H1 (cell line): ENCODE measurements at regions not wholly inside any gene's neighbourhood (a gene's known extent, or its start where the extent isn't known, plus 50 kb on each side); places are given as distances from the start of the nearest gene placed in this dataset.

Experiments
- CTCF ChIA-PET: fragments of 300-600 bp; sonication (Branson Sonifier 250); formaldehyde crosslinking; loops from one replicate; lab custom pipeline; 2021; ENCODE audit not compliant: partially characterized antibody; lab: Charles Lee
- POLR2A ChIA-PET: fragments of 300-600 bp; sonication (Branson Sonifier 250); formaldehyde crosslinking; loops from one replicate; lab custom pipeline; 2021; ENCODE audit warnings: inconsistent platforms; ENCODE audit not compliant: partially characterized antibody; lab: Charles Lee
- DNase-seq, 2 experiments: peaks; one replicate each; pipeline versions ENCODE4 v3.0.0 to v3.0.0-alpha.2; 2010 to 2022; ENCODE audit warnings: low spot score in 2 of 2, low read depth in 1 of 2, mixed read lengths in 1 of 2
- FAIRE-seq: peaks from 2 replicates; lab custom pipeline; 2011; peaks lifted over from hg19 to GRCh38; lab: Jason Lieb, UNC
- H2AFZ ChIP-seq: 2 replicates; pipeline ENCODE4 v1.8.1; 2012; ENCODE audit warnings: low read length, inconsistent platforms
- H2AK5ac ChIP-seq: 2 replicates; pipeline ENCODE4 v1.6.1; 2013; ENCODE audit warnings: low read depth, low read length
- H2BK120ac ChIP-seq: replicated peaks from 2 replicates; pipeline ENCODE3; 2013; ENCODE audit warnings: low read depth, low read length, inconsistent platforms
- H2BK12ac ChIP-seq: 2 replicates; pipeline ENCODE4 v1.6.1; 2013; ENCODE audit warnings: low read depth, low read length
- H2BK15ac ChIP-seq: 2 replicates; pipeline ENCODE4 v1.6.1; 2013; ENCODE audit warnings: low read length
- H2BK20ac ChIP-seq: 2 replicates; pipeline ENCODE4 v1.6.1; 2013; ENCODE audit warnings: low read length
- H2BK5ac ChIP-seq: 2 replicates; pipeline ENCODE4 v1.6.1; 2013; ENCODE audit warnings: low read depth, low read length
- H3K14ac ChIP-seq: 2 replicates; pipeline ENCODE4 v1.6.1; 2013; ENCODE audit warnings: inconsistent platforms; ENCODE audit not compliant: insufficient read length
- H3K18ac ChIP-seq: 2 replicates; pipeline ENCODE4 v1.6.1; 2013; ENCODE audit warnings: low read length; ENCODE audit errors: extremely low read depth
- H3K23ac ChIP-seq: 2 replicates; pipeline ENCODE4 v1.6.1; 2013; ENCODE audit warnings: inconsistent platforms; ENCODE audit not compliant: insufficient read length
- H3K23me2 ChIP-seq: 2 replicates; pipeline ENCODE4 v1.6.1; 2013; ENCODE audit warnings: low read depth, low read length
- H3K27ac ChIP-seq: 2 replicates; pipeline ENCODE4 v1.6.1; 2011; ENCODE audit warnings: low read depth, low read length, inconsistent platforms
- H3K27me3 ChIP-seq, 4 experiments: replicated peaks in 1 of 4; 1 replicate in 1 of 4; 2 replicates in 3 of 4; pipeline versions ENCODE4 v1.6.1 to v1.8.1; 2011 to 2013; ENCODE audit warnings: low read length in 3 of 4, mild to moderate bottlenecking in 3 of 4, inconsistent platforms in 2 of 4, mixed read lengths in 2 of 4, moderate library complexity in 1 of 4; ENCODE audit not compliant: control insufficient read depth in 3 of 4, insufficient read depth in 3 of 4; ENCODE audit errors: extremely low read depth in 1 of 4
- H3K36me3 ChIP-seq, 4 experiments: 2 replicates each; pipeline versions ENCODE4 v1.6.1 to v1.8.1; 2011 to 2013; ENCODE audit warnings: mild to moderate bottlenecking in 4 of 4, low read length in 3 of 4, moderate library complexity in 2 of 4, control low read depth in 1 of 4, inconsistent platforms in 1 of 4; ENCODE audit not compliant: insufficient read depth in 4 of 4, control insufficient read depth in 2 of 4
- H3K4ac ChIP-seq: replicated peaks from 2 replicates; pipeline ENCODE3; 2013; ENCODE audit warnings: low read length, low read depth, mixed read lengths, inconsistent platforms; ENCODE audit not compliant: insufficient read length
- H3K4me1 ChIP-seq, 4 experiments: replicated peaks in 1 of 4; 1 replicate in 1 of 4; 2 replicates in 3 of 4; pipeline versions ENCODE4 v1.6.1 to v1.8.1; 2011 to 2013; ENCODE audit warnings: low read length in 3 of 4, inconsistent platforms in 2 of 4, mixed read lengths in 1 of 4; ENCODE audit not compliant: insufficient read depth in 4 of 4, control insufficient read depth in 3 of 4
- H3K4me2 ChIP-seq, 2 experiments: 2 replicates each; pipeline versions ENCODE4 v1.6.1 to v1.8.1; 2011 to 2013; ENCODE audit warnings: low read depth in 2 of 2, low read length in 2 of 2, control low read depth in 1 of 2, inconsistent platforms in 1 of 2, mild to moderate bottlenecking in 1 of 2; ENCODE audit not compliant: insufficient read depth in 1 of 2
- H3K4me3 ChIP-seq, 4 experiments: fragments of 200-600, 300-600 bp in 1 of 4; sonication (generic), shearing (Covaris generic), sonication (Bioruptor Twin) in 1 of 4; 2 replicates each; pipeline versions ENCODE4 v1.5.1 to v1.8.1; 2011 to 2016; ENCODE audit warnings: low read length in 4 of 4, low read depth in 3 of 4, control low read depth in 2 of 4, inconsistent platforms in 2 of 4, mild to moderate bottlenecking in 2 of 4, mixed read lengths in 1 of 4, moderate library complexity in 1 of 4; ENCODE audit not compliant: insufficient read depth in 2 of 4; ENCODE audit errors: extremely low read depth in 1 of 4
- H3K56ac ChIP-seq: replicated peaks from 2 replicates; pipeline ENCODE3; 2013; ENCODE audit warnings: low read depth, mild to moderate bottlenecking, mixed read lengths, low read length, inconsistent platforms; ENCODE audit not compliant: insufficient read length
- H3K79me1 ChIP-seq: 2 replicates; pipeline ENCODE4 v1.6.1; 2013; ENCODE audit warnings: low read depth, low read length, control low read depth
- H3K79me2 ChIP-seq, 2 experiments: 2 replicates each; pipeline versions ENCODE4 v1.6.1 to v1.8.1; 2012 to 2013; ENCODE audit warnings: low read length in 2 of 2, mild to moderate bottlenecking in 2 of 2, inconsistent platforms in 1 of 2; ENCODE audit not compliant: insufficient read depth in 2 of 2, control insufficient read depth in 1 of 2
- H3K9ac ChIP-seq, 4 experiments: replicated peaks in 1 of 4; 1 replicate in 1 of 4; 2 replicates in 3 of 4; pipeline versions ENCODE4 v1.6.1 to v1.8.1; 2011 to 2013; ENCODE audit warnings: low read depth in 3 of 4, low read length in 3 of 4, control low read depth in 2 of 4, mild to moderate bottlenecking in 2 of 4, moderate library complexity in 2 of 4, inconsistent platforms in 1 of 4; ENCODE audit errors: extremely low read depth in 1 of 4
- H3K9me3 ChIP-seq, 2 experiments: 2 replicates each; pipeline versions ENCODE4 v1.6.1 to v1.8.1; 2012 to 2013; ENCODE audit warnings: mild to moderate bottlenecking in 2 of 2, moderate library complexity in 2 of 2, control low read depth in 1 of 2, inconsistent platforms in 1 of 2, low read depth in 1 of 2, low read length in 1 of 2, mixed read lengths in 1 of 2; ENCODE audit not compliant: insufficient read depth in 2 of 2
- H4K20me1 ChIP-seq, 2 experiments: replicated peaks in 1 of 2; 2 replicates each; pipeline versions ENCODE3 to v1.8.1; 2011 to 2013; ENCODE audit warnings: inconsistent platforms in 2 of 2, low read length in 2 of 2, mild to moderate bottlenecking in 1 of 2; ENCODE audit not compliant: insufficient read depth in 2 of 2, control insufficient read depth in 1 of 2
- H4K5ac ChIP-seq: 2 replicates; pipeline ENCODE4 v1.6.1; 2013; ENCODE audit warnings: low read length, low read depth, mixed read lengths, inconsistent platforms; ENCODE audit not compliant: insufficient read length
- H4K8ac ChIP-seq: 2 replicates; pipeline ENCODE4 v1.8.0; 2013; ENCODE audit warnings: mild to moderate bottlenecking, moderate library complexity, low read length, inconsistent platforms; ENCODE audit not compliant: insufficient read depth; ENCODE audit errors: extremely low read depth
- H4K91ac ChIP-seq: replicated peaks from 2 replicates; pipeline ENCODE3; 2013; ENCODE audit warnings: low read length, mixed read lengths, inconsistent platforms; ENCODE audit not compliant: insufficient read length
- ASH2L ChIP-seq: fragments of 200-600, 300-600 bp; sonication (generic); IDR thresholded peaks from one replicate; pipeline ENCODE4 v1.7.1; 2017; ENCODE audit warnings: low read length
- BACH1 ChIP-seq: IDR thresholded peaks from 2 replicates; pipeline ENCODE4 v1.6.1; 2012; ENCODE audit warnings: low read length, improper control_type of control experiment
- BCL11A ChIP-seq, 2 experiments: IDR thresholded peaks; one replicate each; pipeline ENCODE4 v1.6.1; 2011; ENCODE audit warnings: low read depth in 2 of 2, low read length in 2 of 2, mild to moderate bottlenecking in 2 of 2
- BRCA1 ChIP-seq: IDR thresholded peaks from 2 replicates; pipeline ENCODE4 v1.6.1; 2012; ENCODE audit warnings: low read depth, low read length, improper control_type of control experiment
- CBX8 ChIP-seq: fragments of 300-800, 300-1000 bp; sonication (generic); IDR thresholded peaks from 2 replicates; pipeline ENCODE4 v1.7.1; 2016; ENCODE audit warnings: low read depth, low read length, borderline replicate concordance
- CHD2 ChIP-seq: IDR thresholded peaks from 2 replicates; pipeline ENCODE4 v1.6.1; 2012; ENCODE audit warnings: low read length, improper control_type of control experiment
- CTBP2 ChIP-seq: IDR thresholded peaks from 2 replicates; pipeline ENCODE4 v1.7.0; 2011; ENCODE audit warnings: borderline replicate concordance, mild to moderate bottlenecking, moderate library complexity, mixed read lengths, low read length; ENCODE audit not compliant: insufficient read depth, insufficient read length
- EGR1 ChIP-seq: IDR thresholded peaks from 2 replicates; pipeline ENCODE4 v1.6.1; 2011; ENCODE audit warnings: low read depth, low read length, borderline replicate concordance
- EZH2 ChIP-seq: fragments of 200-600 bp; sonication (generic); IDR thresholded peaks from 2 replicates; pipeline ENCODE4 v1.7.1; 2012; ENCODE audit warnings: low read depth, mild to moderate bottlenecking, moderate library complexity, low read length, inconsistent platforms; ENCODE audit not compliant: severe bottlenecking
- GTF2F1 ChIP-seq: IDR thresholded peaks from 2 replicates; pipeline ENCODE4 v1.6.1; 2012; ENCODE audit warnings: low read depth, low read length, improper control_type of control experiment, borderline replicate concordance
- MAFK ChIP-seq: IDR thresholded peaks from 2 replicates; pipeline ENCODE4 v1.6.1; 2012; ENCODE audit warnings: low read depth, mild to moderate bottlenecking, improper control_type of control experiment, low read length
- RAD21 ChIP-seq, 2 experiments: IDR thresholded peaks in 1 of 2; conservative IDR thresholded peaks in 1 of 2; 2 replicates each; pipeline ENCODE4 v1.6.1; 2011; ENCODE audit warnings: low read depth in 2 of 2, low read length in 2 of 2, improper control_type of control experiment in 1 of 2, inconsistent platforms in 1 of 2, mild to moderate bottlenecking in 1 of 2, moderate library complexity in 1 of 2
- RNF2 ChIP-seq: fragments of 200-900, 300-1000 bp; sonication (generic); IDR thresholded peaks from 2 replicates; pipeline ENCODE4 v1.7.1; 2016; ENCODE audit warnings: borderline replicate concordance, low read depth, mild to moderate bottlenecking, antibody characterized with exemption, low read length; ENCODE audit not compliant: poor library complexity, severe bottlenecking; ENCODE audit errors: missing control alignments
- SIRT6 ChIP-seq: IDR thresholded peaks from one replicate; pipeline ENCODE4 v1.7.1; 2012; ENCODE audit warnings: low read length, inconsistent platforms
- SP4 ChIP-seq: IDR thresholded peaks from 2 replicates; pipeline ENCODE4 v1.6.1; 2012; ENCODE audit warnings: low read length, inconsistent platforms
- SUZ12 ChIP-seq: fragments of 200-600 bp; sonication (generic); IDR thresholded peaks from 2 replicates; pipeline ENCODE4 v1.6.1; 2012; ENCODE audit warnings: mild to moderate bottlenecking, inconsistent platforms, low read length, moderate library complexity, mixed read lengths
- TCF12 ChIP-seq: IDR thresholded peaks from 2 replicates; pipeline ENCODE4 v1.6.1; 2011; ENCODE audit warnings: low read depth, mild to moderate bottlenecking, low read length

- H2BK120ac ChIP-seq, result no peak overlapping the region
- H3K18ac ChIP-seq, result no peak overlapping the region
- no peak overlapping the region for H2BK20ac ChIP-seq
- H3K79me1 ChIP-seq, result no peaks in the 10 kb centered on the region
- no peak overlapping the region for H2BK5ac ChIP-seq
- H3K27ac ChIP-seq, result no peak overlapping the region
- H3K4ac ChIP-seq, result no peak overlapping the region
- H3K4me1 ChIP-seq, result no peaks in the 10 kb centered on the region
- no peak overlapping the region for H4K91ac ChIP-seq
- H3K9ac ChIP-seq, result no peak overlapping the region
- no peaks in the 10 kb centered on the region for H4K20me1 ChIP-seq
- no peak overlapping the region for H3K23ac ChIP-seq
- no peak overlapping the region for H3K14ac ChIP-seq
- ChIA-PET CTCF (no interaction called here), POLR2A (no interaction called here)
- H3K56ac ChIP-seq, result no peak overlapping the region
- H3K9me3 ChIP-seq, result peaks cover 19 to 22% of the 10 kb centered on the region in 2 experiments
- H3K4me3 ChIP-seq, result no peak overlapping the region
- H2AFZ ChIP-seq, result no peak overlapping the region
- no peak overlapping the region for H2BK12ac ChIP-seq
- FAIRE-seq (no peak), DNase-seq (no peak)
- H4K5ac ChIP-seq, result no peak overlapping the region
- no peaks in the 10 kb centered on the region; a peak in 2 of 8 replicates for H3K36me3 ChIP-seq
- H3K4me2 ChIP-seq, result no peak overlapping the region
- no peaks in the 10 kb centered on the region for H3K23me2 ChIP-seq
- no peak overlapping the region for H2AK5ac ChIP-seq
- H3K27me3 ChIP-seq, result no peaks in the 10 kb centered on the region
- no peak overlapping the region for H2BK15ac ChIP-seq
- no peaks in the 10 kb centered on the region for H3K79me2 ChIP-seq
- H4K8ac ChIP-seq, result no peak overlapping the region
- TF ChIP-seq RNF2 (no peak), MAFK (no peak), SP4 (no peak), TCF12 (no peak), EZH2 (no peak), BACH1 (no peak), GTF2F1 (no peak), CBX8 (no peak), BCL11A (IDR thresholded peaks at IDR 0.05; ENCODE audit: low read depth in 2 of 2, low read length in 2 of 2) (no peak), ASH2L (no peak), CTBP2 (no peak), RAD21 (IDR thresholded peaks at IDR 0.05 in 1 of 2, conservative IDR thresholded peaks at IDR 0.05 in 1 of 2; ENCODE audit: low read depth in 2 of 2, low read length in 2 of 2) (no peak), BRCA1 (no peak), SIRT6 (no peak), SUZ12 (no peak), EGR1 (no peak), CHD2 (no peak)
These were observed 620.6 kb upstream of the CAMK1G start for GRCh38 chr1:208962867-208963266.
